Heart left ventricle (tissue), 16 donors: ENCODE measurements at regions not wholly inside any gene's neighbourhood (a gene's known extent, or its start where the extent isn't known, plus 50 kb on each side); places are given as distances from the start of the nearest gene placed in this dataset.

Experiments
- ATAC-seq, 4 donors: fragments of 200-7000 bp; cut with Tn5 transposase; one replicate each; pipeline ENCODE4 v1.9.1; 2020 to 2022; ENCODE audit warnings: moderate library complexity in 4 of 4, mild to moderate bottlenecking in 3 of 4, moderate number of reproducible peaks in 1 of 4
- DNase-seq, 5 donors: peaks; one replicate each; pipeline ENCODE4 v3.0.0-alpha.2; 2020
- H3K27ac ChIP-seq, 12 donors: fragments of 200-600 bp; sonication (generic) in 4 of 12; one replicate each; pipeline versions ENCODE4 v1.5.0 to v1.8.0; 2016 to 2022; ENCODE audit warnings: mild to moderate bottlenecking in 2 of 12
- H3K27me3 ChIP-seq, 9 donors: fragments of 200-600 bp; sonication (generic) in 2 of 9; one replicate each; pipeline versions ENCODE4 v1.5.1 to v1.8.0; 2016 to 2022; ENCODE audit warnings: mild to moderate bottlenecking in 3 of 9
- H3K36me3 ChIP-seq, 9 donors: fragments of 200-600 bp; sonication (generic) in 2 of 9; one replicate each; pipeline versions ENCODE4 v1.5.0 to v1.8.0; 2018 to 2022; ENCODE audit warnings: mild to moderate bottlenecking in 2 of 9
- H3K4me1 ChIP-seq, 12 donors: fragments of 200-600 bp; sonication (generic) in 4 of 12; one replicate each; pipeline versions ENCODE4 v1.5.0 to v1.8.0; 2016 to 2022; ENCODE audit warnings: mild to moderate bottlenecking in 3 of 12
- H3K4me3 ChIP-seq, 12 donors: fragments of 200-600 bp; sonication (generic) in 4 of 12; one replicate each; pipeline versions ENCODE4 v1.5.0 to v1.8.0; 2017 to 2022; ENCODE audit warnings: mild to moderate bottlenecking in 9 of 12, moderate library complexity in 4 of 12
- H3K9me3 ChIP-seq, 12 donors: fragments of 200-600 bp; sonication (generic) in 4 of 12; one replicate each; pipeline versions ENCODE4 v1.5.0 to v1.8.0; 2016 to 2022; ENCODE audit warnings: mild to moderate bottlenecking in 1 of 12
- CTCF ChIP-seq, 12 donors: fragments of 200-600 bp; sonication (generic) in 4 of 12; IDR thresholded peaks; one replicate each; pipeline versions ENCODE4 v1.5.0 to v1.8.0; 2018 to 2022; ENCODE audit warnings: antibody characterized with exemption in 12 of 12, mild to moderate bottlenecking in 5 of 12
- POLR2A ChIP-seq, 2 donors: fragments of 450-650 bp; IDR thresholded peaks; one replicate each; pipeline ENCODE4 v1.6.1; 2017; ENCODE audit warnings: antibody characterized with exemption in 2 of 2, mild to moderate bottlenecking in 2 of 2, moderate library complexity in 2 of 2
- whole genome bisulfite sequencing, 4 donors: extraction: QIAGEN DNeasy Blood & Tissue Kit in 2 of 4; methylation state at CpG; one replicate each; pipeline versions ENCODE4 v1.1.5 to v1.1.7; 2013 to 2018; 5-methylcytosine and 5-hydroxymethylcytosine counted together
- intact Hi-C, 10 donors: fragments of 100-400 bp; cut with DNase I; formaldehyde crosslinking; loops; one replicate each; pipeline versions ENCODE4 v1.11.1 to v1.14.2; 2022
- donor health status: ischemic (EF 13 %, LVEDD 7.1; RV severe dilation, severe dysfunction).
- donor health status: healthy with polysubstance abuse.
- donor health status: DM: no; HTN: yes; CAD: no.
- donor health status: DM: no; HTN: no; CAD: no.
- donor health status: ischemic (EF 25% LVEDD 6.9; RV normal size, moderate dysfunction).
- donor health status: ischemic (EF 25% LVEDD 5.7; RV mildly dilated, moderate dysfunction).
- donor health status: healthy.
- donor health status: DM: yes; HTN: yes; CAD: no.
- donor health status: ischemic (EF 35%, LVEDD 5.7; RV mildly dilated, moderate dysfunction).
- donor health status: nonischemic (EF 11% LVEDD 7.7; RV severe dilation, severe dysfunction).
- donor health status: DM: yes; HTN: yes; CAD: no.
- donor health status: PGD.
- donor health status: ischemic (EF 29% LVEDD 5.4; RV normal size, mild dysfunction).
- donor health status: nonischemic (EF 23%, LVEDD 6.1; RV moderate dilation, normal function).

- peaks cover 0 to 19% (median 0%) of the 10 kb centered on the region in 12 donors for H3K4me1 ChIP-seq
- TF ChIP-seq POLR2A (IDR thresholded peaks at IDR 0.05), result no peak
- TF ChIP-seq CTCF (IDR thresholded peaks at IDR 0.05), result no peak
- intact Hi-C loops, result no loop called here
- 73 to 81% (median 77%) methylated on average over 5 of the region's 5 CpGs for WGBS, 4 donors
- H3K27me3 ChIP-seq, result no peaks in the 10 kb centered on the region
- H3K27ac ChIP-seq, result peak overlapping the region in 1 of 12 donors; percentile 15
- H3K36me3 ChIP-seq, result no peaks in the 10 kb centered on the region
- ATAC-seq (peak in 1 of 4 donors; percentile 48), DNase-seq (no peak)
- H3K4me3 ChIP-seq, result no peak overlapping the region
- H3K9me3 ChIP-seq, result no peaks in the 10 kb centered on the region
Observed at GRCh38 chr2:120802158-120802557, 66.5 kb downstream of the GLI2 start.

DNA sequence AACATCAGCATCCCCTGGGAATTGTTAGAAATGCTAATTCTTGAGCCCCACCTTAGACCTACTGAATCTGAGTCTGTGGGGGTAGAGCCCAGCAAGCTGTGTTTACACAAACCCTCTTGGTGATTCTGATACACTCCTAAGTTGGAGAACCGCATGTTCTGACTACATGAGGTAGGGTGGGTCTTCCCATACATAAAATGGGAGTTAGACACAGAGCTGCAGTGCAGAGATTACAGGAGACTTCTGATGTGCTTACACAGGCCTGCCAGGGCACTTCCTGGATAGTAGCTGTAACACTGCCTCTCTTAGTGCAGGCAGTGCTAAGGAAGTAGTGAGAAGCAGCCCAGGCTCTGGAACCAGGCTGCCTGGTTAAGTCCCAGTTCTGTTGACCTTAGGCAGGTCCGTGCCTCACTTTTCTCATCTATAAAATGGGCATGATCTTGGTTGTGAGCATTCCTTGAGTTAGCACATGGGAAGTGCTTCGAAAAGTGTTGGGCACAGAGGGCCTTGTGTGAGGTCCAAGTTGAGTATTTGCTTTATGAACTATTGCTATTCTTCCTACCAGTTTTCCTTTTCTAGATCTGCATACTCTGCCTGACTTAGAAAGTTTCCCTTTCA, 67.3 kb downstream of the GLI2 start:
- H3K4me1 ChIP-seq, result peaks cover 0 to 19% (median 0%) of the 10 kb centered on the region in 12 donors
- H3K36me3 ChIP-seq, result no peaks in the 10 kb centered on the region
- ATAC-seq (no peak), DNase-seq (no peak)
- H3K27ac ChIP-seq, result peak overlapping the region in 1 of 12 donors; percentile 5
- H3K9me3 ChIP-seq, result no peaks in the 10 kb centered on the region
- intact Hi-C loops, result no loop called here
- no peak overlapping the region for H3K4me3 ChIP-seq
- 68 to 95% (median 82%) methylated on average over 3 of the region's 3 CpGs for WGBS, 4 donors
- no peak for TF ChIP-seq CTCF (IDR thresholded peaks at IDR 0.05)
- TF ChIP-seq POLR2A (IDR thresholded peaks at IDR 0.05), result no peak
- no peaks in the 10 kb centered on the region for H3K27me3 ChIP-seq

DNA sequence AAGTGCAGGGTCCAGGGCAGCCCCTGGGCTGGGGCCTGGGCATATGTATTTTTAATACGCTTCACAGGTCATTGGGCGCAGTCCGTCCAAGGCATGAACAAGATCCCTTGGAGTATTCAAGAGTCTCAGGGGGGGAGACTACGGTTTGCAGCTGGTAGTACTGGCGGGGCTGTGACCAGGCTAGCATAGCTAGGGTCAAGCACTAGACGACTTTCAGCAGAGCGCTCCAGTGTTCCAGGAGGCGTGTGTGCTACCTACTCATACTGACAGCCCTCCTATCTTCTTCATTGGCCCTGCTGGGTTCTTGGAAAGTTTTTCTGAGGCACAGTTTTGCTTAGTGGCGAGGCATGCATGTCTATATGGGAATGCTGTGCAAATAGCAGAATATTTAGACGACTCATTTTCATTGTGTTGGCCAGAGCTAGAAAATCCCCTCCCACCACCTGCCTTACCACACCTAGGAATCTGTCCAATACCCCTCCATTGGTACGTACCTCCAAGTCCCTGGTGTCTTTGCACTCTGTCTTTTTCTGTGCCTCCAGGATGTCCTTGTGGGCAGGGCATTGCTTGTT, 68.2 kb downstream of the GLI2 start:
- no peak for DNase-seq
- Histone ChIP-seq H3K4me3 (no peak overlapping the region), H3K27ac (no peak overlapping the region), H3K9me3 (no peaks in the 10 kb centered on the region), H3K36me3 (no peaks in the 10 kb centered on the region), H3K27me3 (no peaks in the 10 kb centered on the region), H3K4me1 (peaks cover 0 to 16% (median 0%) of the 10 kb centered on the region in 12 donors)
- intact Hi-C loops, result no loop called here
- ATAC-seq, result no peak
- TF ChIP-seq POLR2A (IDR thresholded peaks at IDR 0.05) (no peak), CTCF (IDR thresholded peaks at IDR 0.05) (no peak)
- 75 to 83% (median 79%) methylated on average over 11 of the region's 11 CpGs for WGBS, 4 donors

DNA sequence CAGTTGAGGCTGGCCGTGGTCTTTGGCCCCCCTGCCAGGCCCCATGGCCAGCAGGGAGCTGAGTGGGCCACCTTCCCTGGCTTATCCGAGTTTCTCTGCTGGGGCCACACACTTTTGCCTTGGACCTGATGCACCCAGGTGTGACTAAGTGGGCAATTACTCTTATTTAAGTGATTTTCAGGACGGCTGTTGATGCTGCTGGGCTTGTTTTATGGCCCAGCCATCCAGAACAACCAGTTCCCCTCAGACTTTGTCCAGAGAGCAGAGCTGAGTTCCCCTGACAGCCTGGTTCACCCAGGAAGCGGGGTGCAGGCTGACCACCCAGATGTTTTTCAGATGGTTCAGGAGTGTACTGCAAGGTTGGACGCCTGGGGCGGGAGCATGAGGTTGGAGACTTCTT, 68.8 kb downstream of the GLI2 start:
- TF ChIP-seq POLR2A (IDR thresholded peaks at IDR 0.05), result no peak
- no peak for TF ChIP-seq CTCF (IDR thresholded peaks at IDR 0.05)
- H3K4me1 ChIP-seq, result peaks cover 0 to 16% (median 0%) of the 10 kb centered on the region in 12 donors
- no peaks in the 10 kb centered on the region for H3K9me3 ChIP-seq
- H3K27ac ChIP-seq, result no peak overlapping the region
- 70 to 81% (median 75%) methylated on average over 4 to 6 of the region's 6 CpGs for WGBS, 4 donors
- H3K36me3 ChIP-seq, result no peaks in the 10 kb centered on the region
- no peak overlapping the region for H3K4me3 ChIP-seq
- no peak for DNase-seq
- H3K27me3 ChIP-seq, result no peaks in the 10 kb centered on the region
- no peak for ATAC-seq
- intact Hi-C loops, result no loop called here
